Smooth muscle cell (in vitro differentiated cells): ENCODE measurements at regions not wholly inside any gene's neighbourhood (a gene's known extent, or its start where the extent isn't known, plus 50 kb on each side); places are given as distances from the start of the nearest gene placed in this dataset.

Experiments
- DNase-seq: peaks from one replicate; lab custom pipeline; 2025; ENCODE audit not compliant: unreplicated experiment; lab: John Stamatoyannopoulos, UW
- H2AFZ ChIP-seq: fragments of 200-600 bp; sonication (generic); 2 replicates; pipeline ENCODE4 v1.6.0; 2016; ENCODE audit warnings: antibody characterized with exemption, low read depth, mild to moderate bottlenecking
- H3F3A ChIP-seq: fragments of 200-600 bp; sonication (generic); 2 replicates; pipeline ENCODE4 v1.6.0; 2017; ENCODE audit warnings: antibody characterized with exemption, low read depth
- H3K27ac ChIP-seq: fragments of 200-600 bp; sonication (generic); 2 replicates; pipeline ENCODE4 v1.5.1; 2016; ENCODE audit warnings: low read depth, mild to moderate bottlenecking
- H3K27me3 ChIP-seq: fragments of 200-600 bp; sonication (generic); 2 replicates; pipeline ENCODE4 v1.6.1; 2016; ENCODE audit warnings: low read depth, mild to moderate bottlenecking
- H3K36me3 ChIP-seq: fragments of 200-600 bp; sonication (generic); 2 replicates; pipeline ENCODE4 v1.5.1; 2016; ENCODE audit warnings: low read depth
- H3K4me1 ChIP-seq: fragments of 200-600 bp; sonication (generic); 2 replicates; pipeline ENCODE4 v1.5.1; 2016; ENCODE audit warnings: low read depth
- H3K4me2 ChIP-seq: fragments of 200-600 bp; sonication (generic); 2 replicates; pipeline ENCODE4 v1.6.0; 2016; ENCODE audit warnings: mild to moderate bottlenecking
- H3K4me3 ChIP-seq: fragments of 200-600 bp; sonication (generic); 2 replicates; pipeline ENCODE4 v1.5.1; 2016; ENCODE audit warnings: mild to moderate bottlenecking
- H3K79me2 ChIP-seq: fragments of 200-600 bp; sonication (generic); 2 replicates; pipeline ENCODE4 v1.6.0; 2016; ENCODE audit warnings: low read depth, mild to moderate bottlenecking
- H3K9ac ChIP-seq: fragments of 200-600 bp; sonication (generic); 2 replicates; pipeline ENCODE4 v1.6.0; 2016; ENCODE audit warnings: low read depth
- H3K9me3 ChIP-seq: fragments of 200-600 bp; sonication (generic); replicated peaks from 2 replicates; pipeline ENCODE4 v1.5.1; 2016; ENCODE audit warnings: low read depth
- H4K20me1 ChIP-seq: fragments of 200-600 bp; sonication (generic); 2 replicates; pipeline ENCODE4 v1.6.0; 2016; ENCODE audit warnings: low read depth
- CTCF ChIP-seq: fragments of 200-600 bp; sonication (generic); IDR thresholded peaks from 2 replicates; pipeline ENCODE4 v1.5.1; 2017; ENCODE audit warnings: borderline replicate concordance, mild to moderate bottlenecking, antibody characterized with exemption; ENCODE audit not compliant: insufficient read depth, poor library complexity, severe bottlenecking
- whole genome bisulfite sequencing: methylation state at CpG from one replicate; pipeline ENCODE4 v1.1.7; 2016; ENCODE audit warnings: low lambda C conversion rate; 5-methylcytosine and 5-hydroxymethylcytosine counted together

GRCh38 chr1:193538003-193538354, 351.6 kb upstream of the B3GALT2 start:
- Histone ChIP-seq H3K79me2 (no peaks in the 10 kb centered on the region), H3K4me3 (no peak overlapping the region), H4K20me1 (no peaks in the 10 kb centered on the region), H3K36me3 (no peaks in the 10 kb centered on the region), H3F3A (no peaks in the 10 kb centered on the region), H3K27ac (no peak overlapping the region), H3K9ac (no peak overlapping the region), H2AFZ (no peak overlapping the region), H3K4me2 (no peak overlapping the region), H3K9me3 (no peaks in the 10 kb centered on the region), H3K27me3 (no peaks in the 10 kb centered on the region), H3K4me1 (no peaks in the 10 kb centered on the region)
- WGBS = 89% methylated on average over 2 of the region's 2 CpGs
- TF ChIP-seq CTCF = no peak
- DNase-seq = no peak

GRCh38 chr1:193537266-193538002, 351.0 kb upstream of the B3GALT2 start:
- no peak for TF ChIP-seq CTCF
- no peak overlapping the region for H3K27ac ChIP-seq
- WGBS = 87% methylated on average over 7 of the region's 7 CpGs

GRCh38 chr1:193533853-193534252, 347.4 kb upstream of the B3GALT2 start:
- Histone ChIP-seq H3F3A (no peaks in the 10 kb centered on the region), H3K4me1 (no peaks in the 10 kb centered on the region), H3K36me3 (no peaks in the 10 kb centered on the region), H3K4me2 (no peak overlapping the region), H3K9me3 (no peaks in the 10 kb centered on the region), H3K27ac (no peak overlapping the region), H2AFZ (no peak overlapping the region), H3K27me3 (no peaks in the 10 kb centered on the region), H3K4me3 (no peak overlapping the region), H4K20me1 (no peaks in the 10 kb centered on the region), H3K79me2 (no peaks in the 10 kb centered on the region), H3K9ac (no peak overlapping the region)
- WGBS = 91% methylated on average over 6 of the region's 6 CpGs
- TF ChIP-seq CTCF = no peak
- no peak for DNase-seq

More at GRCh38 chr1:193537266-193538002, 351.0 kb upstream of the B3GALT2 start:
- H3K4me1 ChIP-seq = no peaks in the 10 kb centered on the region
- no peaks in the 10 kb centered on the region for H3K27me3 ChIP-seq
- no peak for DNase-seq
- H4K20me1 ChIP-seq = no peaks in the 10 kb centered on the region
- H3K36me3 ChIP-seq = no peaks in the 10 kb centered on the region
- no peaks in the 10 kb centered on the region for H3F3A ChIP-seq
- no peaks in the 10 kb centered on the region for H3K9me3 ChIP-seq
- no peak overlapping the region for H3K4me3 ChIP-seq
- no peak overlapping the region for H3K4me2 ChIP-seq
- H2AFZ ChIP-seq = no peak overlapping the region
- no peak overlapping the region for H3K9ac ChIP-seq
- H3K79me2 ChIP-seq = no peaks in the 10 kb centered on the region
